Endothelial cell (in vitro differentiated cells): ENCODE measurements at regions not wholly inside any gene's neighbourhood (a gene's known extent, or its start where the extent isn't known, plus 50 kb on each side); places are given as distances from the start of the nearest gene placed in this dataset.

Experiments
- DNase-seq: peaks from one replicate; pipeline ENCODE4 v3.0.0; 2021; ENCODE audit warnings: low spot score
- H3K27ac Mint-ChIP-seq: one replicate; pipeline ENCODE4 v1.8.0; 2021; ENCODE audit warnings: mixed read lengths, inconsistent platforms; ENCODE audit not compliant: unreplicated experiment
- H3K27me3 Mint-ChIP-seq: one replicate; pipeline ENCODE4 v1.8.0; 2021; ENCODE audit warnings: mild to moderate bottlenecking, moderate library complexity, mixed read lengths, inconsistent platforms; ENCODE audit not compliant: unreplicated experiment
- H3K36me3 Mint-ChIP-seq: one replicate; pipeline ENCODE4 v1.8.0; 2021; ENCODE audit warnings: mild to moderate bottlenecking, low read depth, mixed read lengths, inconsistent platforms; ENCODE audit not compliant: unreplicated experiment
- H3K4me1 Mint-ChIP-seq: one replicate; pipeline ENCODE4 v1.8.0; 2021; ENCODE audit warnings: mild to moderate bottlenecking, mixed read lengths, inconsistent platforms; ENCODE audit not compliant: unreplicated experiment
- H3K4me3 Mint-ChIP-seq: one replicate; pipeline ENCODE4 v1.8.0; 2021; ENCODE audit warnings: mild to moderate bottlenecking, mixed read lengths, inconsistent platforms; ENCODE audit not compliant: unreplicated experiment
- H3K9me3 Mint-ChIP-seq: one replicate; pipeline ENCODE4 v1.8.0; 2021; ENCODE audit warnings: mixed read lengths, inconsistent platforms; ENCODE audit not compliant: unreplicated experiment
- TF ChIP-seq, protein P1 (sequence below): fragments of 200-600 bp; sonication (generic); IDR thresholded peaks from one replicate; pipeline ENCODE4 v1.5.0; 2021; ENCODE audit warnings: antibody characterized with exemption; ENCODE audit not compliant: unreplicated experiment

DNA sequence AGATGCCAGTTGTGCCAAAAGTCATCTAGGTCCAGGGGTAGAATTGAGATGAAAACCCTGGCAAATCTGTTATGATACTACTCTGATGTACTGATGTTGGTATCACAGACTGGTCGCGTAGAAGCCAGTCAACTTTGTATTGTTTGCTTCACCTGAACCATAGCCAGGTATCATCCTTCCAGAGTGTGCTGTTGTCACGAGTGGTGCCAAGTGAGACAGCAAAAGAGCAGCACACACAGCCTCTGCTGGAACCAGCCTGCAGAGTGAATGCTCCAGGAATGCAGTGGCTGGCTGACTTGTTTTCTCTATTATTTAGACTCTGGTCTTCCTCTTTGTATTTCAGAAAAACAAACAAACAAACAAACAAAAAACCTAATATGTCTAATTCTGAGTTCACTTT, 209.5 kb upstream of the HEY2 start:
- H3K4me1 Mint-ChIP-seq = peaks cover 25% of the 10 kb centered on the region
- no peaks in the 10 kb centered on the region for H3K9me3 Mint-ChIP-seq
- H3K27me3 Mint-ChIP-seq = no peaks in the 10 kb centered on the region
- TF ChIP-seq, protein P1, sequence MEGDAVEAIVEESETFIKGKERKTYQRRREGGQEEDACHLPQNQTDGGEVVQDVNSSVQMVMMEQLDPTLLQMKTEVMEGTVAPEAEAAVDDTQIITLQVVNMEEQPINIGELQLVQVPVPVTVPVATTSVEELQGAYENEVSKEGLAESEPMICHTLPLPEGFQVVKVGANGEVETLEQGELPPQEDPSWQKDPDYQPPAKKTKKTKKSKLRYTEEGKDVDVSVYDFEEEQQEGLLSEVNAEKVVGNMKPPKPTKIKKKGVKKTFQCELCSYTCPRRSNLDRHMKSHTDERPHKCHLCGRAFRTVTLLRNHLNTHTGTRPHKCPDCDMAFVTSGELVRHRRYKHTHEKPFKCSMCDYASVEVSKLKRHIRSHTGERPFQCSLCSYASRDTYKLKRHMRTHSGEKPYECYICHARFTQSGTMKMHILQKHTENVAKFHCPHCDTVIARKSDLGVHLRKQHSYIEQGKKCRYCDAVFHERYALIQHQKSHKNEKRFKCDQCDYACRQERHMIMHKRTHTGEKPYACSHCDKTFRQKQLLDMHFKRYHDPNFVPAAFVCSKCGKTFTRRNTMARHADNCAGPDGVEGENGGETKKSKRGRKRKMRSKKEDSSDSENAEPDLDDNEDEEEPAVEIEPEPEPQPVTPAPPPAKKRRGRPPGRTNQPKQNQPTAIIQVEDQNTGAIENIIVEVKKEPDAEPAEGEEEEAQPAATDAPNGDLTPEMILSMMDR = no peak
- no peaks in the 10 kb centered on the region for H3K36me3 Mint-ChIP-seq
- H3K27ac Mint-ChIP-seq = no peak overlapping the region
- no peak overlapping the region for H3K4me3 Mint-ChIP-seq
- DNase-seq = no peak

DNA sequence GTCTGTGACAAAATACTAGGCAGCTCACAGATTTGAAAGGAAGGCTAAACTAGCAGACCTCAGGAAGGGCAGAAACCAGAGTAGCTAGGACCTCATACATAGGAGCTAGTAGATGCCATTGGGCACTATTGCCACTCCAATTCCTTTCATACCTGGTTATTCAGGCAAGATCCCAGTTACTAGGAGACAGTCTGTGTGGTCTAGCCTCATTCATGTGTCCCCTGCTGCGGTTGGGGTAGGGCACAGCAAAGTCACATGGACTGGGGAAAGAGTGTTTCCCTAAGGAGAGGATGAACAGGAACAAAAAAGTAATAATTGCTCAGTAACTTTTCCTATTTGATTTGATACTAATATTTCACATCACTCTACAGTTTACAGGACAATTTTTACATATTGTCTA, 204.6 kb upstream of the HEY2 start:
- DNase-seq = no peak
- TF ChIP-seq, protein P1 = no peak
- Mint-ChIP-seq H3K27me3 (no peaks in the 10 kb centered on the region), H3K4me3 (no peak overlapping the region), H3K27ac (no peak overlapping the region), H3K36me3 (no peaks in the 10 kb centered on the region), H3K9me3 (no peaks in the 10 kb centered on the region), H3K4me1 (peaks cover 7% of the 10 kb centered on the region)

GRCh38 chr6:125546841-125547251, 202.6 kb upstream of the HEY2 start:
- TF ChIP-seq, protein P1 = no peak
- Mint-ChIP-seq H3K9me3 (no peaks in the 10 kb centered on the region), H3K4me1 (peaks cover 26% of the 10 kb centered on the region), H3K27ac (no peak overlapping the region), H3K27me3 (no peaks in the 10 kb centered on the region), H3K36me3 (no peaks in the 10 kb centered on the region), H3K4me3 (no peak overlapping the region)
- DNase-seq = no peak

- no peaks in the 10 kb centered on the region for H3K9me3 Mint-ChIP-seq
These were observed 202.1 kb upstream of the HEY2 start for GRCh38 chr6:125547381-125547780.

GRCh38 chr6:125549202-125549884, 200.1 kb upstream of the HEY2 start:
- H3K4me3 Mint-ChIP-seq = no peak overlapping the region
- DNase-seq = no peak
- no peaks in the 10 kb centered on the region for H3K9me3 Mint-ChIP-seq
- TF ChIP-seq, protein P1 = no peak
- peaks cover 29% of the 10 kb centered on the region for H3K4me1 Mint-ChIP-seq
- H3K36me3 Mint-ChIP-seq = no peaks in the 10 kb centered on the region
- no peaks in the 10 kb centered on the region for H3K27me3 Mint-ChIP-seq
- no peak overlapping the region for H3K27ac Mint-ChIP-seq

More at GRCh38 chr6:125547381-125547780, 202.1 kb upstream of the HEY2 start:
- H3K4me1 Mint-ChIP-seq = peaks cover 29% of the 10 kb centered on the region
- H3K36me3 Mint-ChIP-seq = no peaks in the 10 kb centered on the region
- TF ChIP-seq, protein P1 = no peak
- H3K27ac Mint-ChIP-seq = no peak overlapping the region
- H3K4me3 Mint-ChIP-seq = no peak overlapping the region
- DNase-seq = no peak
- no peaks in the 10 kb centered on the region for H3K27me3 Mint-ChIP-seq
